Activated CD8-positive, alpha-beta T cell treated with anti-CD3 and anti-CD28 coated beads for 36 hours (primary cell): ENCODE measurements at regions not wholly inside any gene's neighbourhood (a gene's known extent, or its start where the extent isn't known, plus 50 kb on each side); places are given as distances from the start of the nearest gene placed in this dataset.

ENCODE experiments used
- ATAC-seq: fragments of 200-7000 bp; cut with Tn5 transposase; one replicate; pipeline ENCODE4 v1.10.0; 2021; ENCODE audit warnings: mild to moderate bottlenecking, moderate library complexity
- CTCF ChIA-PET: fragments of 350-600 bp; sonication (Branson Sonifier 250); formaldehyde crosslinking; loops from one replicate; lab custom pipeline; 2021; ENCODE audit warnings: antibody characterized with exemption; lab: Charles Lee
- POLR2A ChIA-PET: fragments of 350-600 bp; sonication (Branson Sonifier 250); formaldehyde crosslinking; loops from one replicate; lab custom pipeline; 2021; ENCODE audit warnings: antibody characterized with exemption; lab: Charles Lee
- DNase-seq: peaks from one replicate; pipeline ENCODE4 v3.0.0-alpha.2; 2020
- H3K27ac Mint-ChIP-seq: one replicate; pipeline ENCODE4 v1.8.0; 2021; ENCODE audit warnings: mild to moderate bottlenecking, mixed read lengths
- H3K27me3 Mint-ChIP-seq: one replicate; pipeline ENCODE4 v1.8.0; 2021; ENCODE audit warnings: mixed read lengths
- H3K36me3 Mint-ChIP-seq: one replicate; pipeline ENCODE4 v1.8.0; 2021; ENCODE audit warnings: low read depth, mixed read lengths
- H3K4me1 Mint-ChIP-seq: one replicate; pipeline ENCODE4 v1.8.0; 2021; ENCODE audit warnings: low read depth, mixed read lengths
- H3K4me3 Mint-ChIP-seq: one replicate; pipeline ENCODE4 v1.8.0; 2021; ENCODE audit warnings: mild to moderate bottlenecking, moderate library complexity, mixed read lengths
- H3K9me3 Mint-ChIP-seq: one replicate; pipeline ENCODE4 v1.8.0; 2021; ENCODE audit warnings: mixed read lengths
- CTCF ChIP-seq: fragments of 200-600 bp; IDR thresholded peaks from one replicate; pipeline ENCODE4 v1.8.0; 2022; ENCODE audit warnings: antibody characterized with exemption, mild to moderate bottlenecking
- intact Hi-C: fragments of 100-400 bp; cut with micrococcal nuclease; formaldehyde crosslinking; loops from one replicate; pipeline ENCODE4 v1.10.0; 2022

- H3K27me3 Mint-ChIP-seq: no peaks in the 10 kb centered on the region
- no peaks in the 10 kb centered on the region for H3K36me3 Mint-ChIP-seq
- no peak for TF ChIP-seq CTCF
- H3K9me3 Mint-ChIP-seq: no peaks in the 10 kb centered on the region
- DNase-seq (no peak), ATAC-seq (no peak)
- no peak overlapping the region for H3K27ac Mint-ChIP-seq
- CTCF ChIA-PET: interaction anchor here (1.1 kb wide), 1 partner anchor 11 kb away, joined by 3 read pairs; no protein-coding TSS in a partner anchor
- intact Hi-C loops: no loop called here
- H3K4me1 Mint-ChIP-seq: no peaks in the 10 kb centered on the region
- POLR2A ChIA-PET: no interaction called here
- no peak overlapping the region for H3K4me3 Mint-ChIP-seq
Observed at GRCh38 chr5:158277276-158277675, 418.3 kb upstream of the CLINT1 start.

GRCh38 chr5:158276692-158277091, 417.7 kb upstream of the CLINT1 start:
- POLR2A ChIA-PET: interaction anchor here (1.0 kb wide), 1 partner anchor 11 kb away, joined by 3 read pairs; no protein-coding TSS in a partner anchor
- ATAC-seq (no peak), DNase-seq (no peak)
- no peaks in the 10 kb centered on the region for H3K27me3 Mint-ChIP-seq
- no peak overlapping the region for H3K4me3 Mint-ChIP-seq
- no peaks in the 10 kb centered on the region for H3K36me3 Mint-ChIP-seq
- no peak overlapping the region for H3K27ac Mint-ChIP-seq
- no peaks in the 10 kb centered on the region for H3K4me1 Mint-ChIP-seq
- intact Hi-C loops: no loop called here
- CTCF ChIA-PET: no interaction called here
- no peaks in the 10 kb centered on the region for H3K9me3 Mint-ChIP-seq
- no peak for TF ChIP-seq CTCF

GRCh38 chr5:158275511-158275910, 416.6 kb upstream of the CLINT1 start:
- TF ChIP-seq CTCF: no peak
- Mint-ChIP-seq H3K4me1 (no peaks in the 10 kb centered on the region), H3K36me3 (no peaks in the 10 kb centered on the region), H3K9me3 (no peaks in the 10 kb centered on the region), H3K4me3 (no peak overlapping the region), H3K27me3 (no peaks in the 10 kb centered on the region), H3K27ac (no peak overlapping the region)
- DNase-seq (no peak), ATAC-seq (no peak)
- intact Hi-C loops: no loop called here
- ChIA-PET POLR2A (no interaction called here), CTCF (no interaction called here)

GRCh38 chr5:158273035-158273434, 414.1 kb upstream of the CLINT1 start:
- DNase-seq: no peak
- ATAC-seq: no peak
- H3K9me3 Mint-ChIP-seq: no peaks in the 10 kb centered on the region
- H3K4me1 Mint-ChIP-seq: no peaks in the 10 kb centered on the region
- H3K27ac Mint-ChIP-seq: no peak overlapping the region
- POLR2A ChIA-PET: no interaction called here
- no peak overlapping the region for H3K4me3 Mint-ChIP-seq
- CTCF ChIA-PET: no interaction called here
- H3K36me3 Mint-ChIP-seq: no peaks in the 10 kb centered on the region
- no peaks in the 10 kb centered on the region for H3K27me3 Mint-ChIP-seq
- TF ChIP-seq CTCF: no peak
- intact Hi-C loops: no loop called here

GRCh38 chr5:158272409-158272808, 413.5 kb upstream of the CLINT1 start:
- Mint-ChIP-seq H3K27ac (no peak overlapping the region), H3K4me1 (no peaks in the 10 kb centered on the region), H3K9me3 (no peaks in the 10 kb centered on the region), H3K27me3 (no peaks in the 10 kb centered on the region), H3K36me3 (no peaks in the 10 kb centered on the region), H3K4me3 (no peak overlapping the region)
- DNase-seq: no peak
- intact Hi-C loops: no loop called here
- TF ChIP-seq CTCF: no peak
- no peak for ATAC-seq
- ChIA-PET POLR2A (no interaction called here), CTCF (no interaction called here)
